Smooth muscle cell (in vitro differentiated cells): ENCODE measurements at regions not wholly inside any gene's neighbourhood (a gene's known extent, or its start where the extent isn't known, plus 50 kb on each side); places are given as distances from the start of the nearest gene placed in this dataset.

ENCODE experiments used
- DNase-seq: peaks from one replicate; lab custom pipeline; 2025; ENCODE audit not compliant: unreplicated experiment; lab: John Stamatoyannopoulos, UW
- H2AFZ ChIP-seq: fragments of 200-600 bp; sonication (generic); 2 replicates; pipeline ENCODE4 v1.6.0; 2016; ENCODE audit warnings: antibody characterized with exemption, low read depth, mild to moderate bottlenecking
- H3F3A ChIP-seq: fragments of 200-600 bp; sonication (generic); 2 replicates; pipeline ENCODE4 v1.6.0; 2017; ENCODE audit warnings: antibody characterized with exemption, low read depth
- H3K27ac ChIP-seq: fragments of 200-600 bp; sonication (generic); 2 replicates; pipeline ENCODE4 v1.5.1; 2016; ENCODE audit warnings: low read depth, mild to moderate bottlenecking
- H3K27me3 ChIP-seq: fragments of 200-600 bp; sonication (generic); 2 replicates; pipeline ENCODE4 v1.6.1; 2016; ENCODE audit warnings: low read depth, mild to moderate bottlenecking
- H3K36me3 ChIP-seq: fragments of 200-600 bp; sonication (generic); 2 replicates; pipeline ENCODE4 v1.5.1; 2016; ENCODE audit warnings: low read depth
- H3K4me1 ChIP-seq: fragments of 200-600 bp; sonication (generic); 2 replicates; pipeline ENCODE4 v1.5.1; 2016; ENCODE audit warnings: low read depth
- H3K4me2 ChIP-seq: fragments of 200-600 bp; sonication (generic); 2 replicates; pipeline ENCODE4 v1.6.0; 2016; ENCODE audit warnings: mild to moderate bottlenecking
- H3K4me3 ChIP-seq: fragments of 200-600 bp; sonication (generic); 2 replicates; pipeline ENCODE4 v1.5.1; 2016; ENCODE audit warnings: mild to moderate bottlenecking
- H3K79me2 ChIP-seq: fragments of 200-600 bp; sonication (generic); 2 replicates; pipeline ENCODE4 v1.6.0; 2016; ENCODE audit warnings: low read depth, mild to moderate bottlenecking
- H3K9ac ChIP-seq: fragments of 200-600 bp; sonication (generic); 2 replicates; pipeline ENCODE4 v1.6.0; 2016; ENCODE audit warnings: low read depth
- H3K9me3 ChIP-seq: fragments of 200-600 bp; sonication (generic); replicated peaks from 2 replicates; pipeline ENCODE4 v1.5.1; 2016; ENCODE audit warnings: low read depth
- H4K20me1 ChIP-seq: fragments of 200-600 bp; sonication (generic); 2 replicates; pipeline ENCODE4 v1.6.0; 2016; ENCODE audit warnings: low read depth
- WGBS: methylation state at CpG from one replicate; pipeline ENCODE4 v1.1.7; 2016; ENCODE audit warnings: low lambda C conversion rate; 5-methylcytosine and 5-hydroxymethylcytosine counted together
- TF ChIP-seq, protein P1 (sequence below): fragments of 200-600 bp; sonication (generic); IDR thresholded peaks from 2 replicates; pipeline ENCODE4 v1.5.1; 2017; ENCODE audit warnings: borderline replicate concordance, mild to moderate bottlenecking, antibody characterized with exemption; ENCODE audit not compliant: insufficient read depth, poor library complexity, severe bottlenecking

DNA sequence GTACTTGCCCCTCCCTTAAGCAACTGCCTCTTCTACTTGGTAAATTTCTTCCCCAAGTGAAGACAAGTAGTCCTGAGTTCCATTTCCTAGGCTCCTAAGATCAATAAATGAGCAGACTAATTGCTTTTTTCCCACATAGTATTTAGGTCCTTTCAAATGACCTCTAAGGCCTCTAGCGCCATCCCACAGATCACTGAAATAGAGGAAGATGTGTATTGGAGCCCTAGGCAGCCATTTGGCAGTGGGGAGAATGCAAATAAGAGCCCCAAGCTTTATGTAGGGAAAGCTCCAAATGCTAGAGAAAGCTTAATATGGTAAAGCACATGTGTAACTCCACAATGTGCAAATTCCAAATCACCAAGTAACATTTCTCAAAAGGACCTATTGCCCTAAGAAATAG, 316.5 kb upstream of the PHF14 start:
- Histone ChIP-seq H3K36me3 (no peaks in the 10 kb centered on the region), H3K9ac (no peak overlapping the region), H3K79me2 (no peaks in the 10 kb centered on the region), H3K4me3 (no peak overlapping the region), H3K9me3 (no peaks in the 10 kb centered on the region), H3K4me1 (no peaks in the 10 kb centered on the region), H2AFZ (no peak overlapping the region), H3K27ac (no peak overlapping the region), H3K27me3 (no peaks in the 10 kb centered on the region), H3F3A (no peaks in the 10 kb centered on the region), H3K4me2 (no peak overlapping the region), H4K20me1 (no peaks in the 10 kb centered on the region)
- no peak for DNase-seq
- TF ChIP-seq, protein P1, sequence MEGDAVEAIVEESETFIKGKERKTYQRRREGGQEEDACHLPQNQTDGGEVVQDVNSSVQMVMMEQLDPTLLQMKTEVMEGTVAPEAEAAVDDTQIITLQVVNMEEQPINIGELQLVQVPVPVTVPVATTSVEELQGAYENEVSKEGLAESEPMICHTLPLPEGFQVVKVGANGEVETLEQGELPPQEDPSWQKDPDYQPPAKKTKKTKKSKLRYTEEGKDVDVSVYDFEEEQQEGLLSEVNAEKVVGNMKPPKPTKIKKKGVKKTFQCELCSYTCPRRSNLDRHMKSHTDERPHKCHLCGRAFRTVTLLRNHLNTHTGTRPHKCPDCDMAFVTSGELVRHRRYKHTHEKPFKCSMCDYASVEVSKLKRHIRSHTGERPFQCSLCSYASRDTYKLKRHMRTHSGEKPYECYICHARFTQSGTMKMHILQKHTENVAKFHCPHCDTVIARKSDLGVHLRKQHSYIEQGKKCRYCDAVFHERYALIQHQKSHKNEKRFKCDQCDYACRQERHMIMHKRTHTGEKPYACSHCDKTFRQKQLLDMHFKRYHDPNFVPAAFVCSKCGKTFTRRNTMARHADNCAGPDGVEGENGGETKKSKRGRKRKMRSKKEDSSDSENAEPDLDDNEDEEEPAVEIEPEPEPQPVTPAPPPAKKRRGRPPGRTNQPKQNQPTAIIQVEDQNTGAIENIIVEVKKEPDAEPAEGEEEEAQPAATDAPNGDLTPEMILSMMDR, result no peak
- WGBS, result 52% methylated on average over 1 of the region's 1 CpG

DNA sequence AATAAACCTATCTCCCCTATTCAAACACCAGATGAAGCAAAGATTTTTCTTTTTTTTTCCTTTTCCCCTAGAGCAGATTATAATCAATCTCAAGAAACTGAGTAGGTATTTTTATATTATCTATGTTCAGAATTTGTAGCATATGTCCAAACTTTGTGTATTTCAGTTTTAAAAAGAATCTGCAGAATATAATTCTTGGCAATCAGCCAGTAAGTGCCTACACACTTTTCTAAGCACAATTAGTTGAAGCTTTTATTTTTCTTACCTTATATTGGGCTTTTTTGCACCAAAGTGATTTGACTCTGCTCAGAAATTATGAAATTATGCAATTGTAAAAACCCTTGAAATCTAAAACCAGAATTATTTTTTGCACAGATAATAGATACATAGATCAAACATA, 315.8 kb upstream of the PHF14 start:
- TF ChIP-seq, protein P1, result no peak
- Histone ChIP-seq H3K4me2 (no peak overlapping the region), H3K36me3 (no peaks in the 10 kb centered on the region), H3K9me3 (no peaks in the 10 kb centered on the region), H3F3A (no peaks in the 10 kb centered on the region), H4K20me1 (no peaks in the 10 kb centered on the region), H3K27ac (no peak overlapping the region), H2AFZ (no peak overlapping the region), H3K9ac (no peak overlapping the region), H3K79me2 (no peaks in the 10 kb centered on the region), H3K4me3 (no peak overlapping the region), H3K27me3 (no peaks in the 10 kb centered on the region), H3K4me1 (no peaks in the 10 kb centered on the region)
- no peak for DNase-seq

DNA sequence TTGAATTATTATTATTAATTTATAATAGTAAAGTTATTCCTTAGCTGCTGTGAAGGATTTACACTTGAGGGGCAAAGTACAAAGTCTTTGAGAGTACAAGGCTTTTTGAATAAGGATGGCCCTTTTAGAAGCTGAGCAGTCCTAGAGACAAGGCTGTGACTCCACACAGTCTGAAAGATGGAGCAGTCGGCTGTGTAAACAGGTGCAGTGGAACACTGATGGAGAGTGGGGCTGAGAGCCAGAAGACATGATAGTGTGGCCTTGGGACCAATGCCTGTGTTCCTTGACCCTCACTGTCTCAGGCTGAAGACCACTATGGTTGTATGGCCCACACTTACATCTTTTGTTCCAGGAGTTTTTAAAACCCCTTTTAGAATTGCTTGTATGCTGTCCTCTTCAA, 311.2 kb upstream of the PHF14 start:
- Histone ChIP-seq H3K4me2 (no peak overlapping the region), H3K79me2 (no peaks in the 10 kb centered on the region), H3K27ac (no peak overlapping the region), H3K27me3 (no peaks in the 10 kb centered on the region), H3F3A (no peaks in the 10 kb centered on the region), H3K9me3 (no peaks in the 10 kb centered on the region), H3K9ac (no peak overlapping the region), H3K4me1 (no peaks in the 10 kb centered on the region), H3K36me3 (no peaks in the 10 kb centered on the region), H4K20me1 (no peaks in the 10 kb centered on the region), H2AFZ (no peak overlapping the region), H3K4me3 (no peak overlapping the region)
- TF ChIP-seq, protein P1, result no peak
- no peak for DNase-seq
- WGBS, result 93% methylated on average over 1 of the region's 1 CpG

DNA sequence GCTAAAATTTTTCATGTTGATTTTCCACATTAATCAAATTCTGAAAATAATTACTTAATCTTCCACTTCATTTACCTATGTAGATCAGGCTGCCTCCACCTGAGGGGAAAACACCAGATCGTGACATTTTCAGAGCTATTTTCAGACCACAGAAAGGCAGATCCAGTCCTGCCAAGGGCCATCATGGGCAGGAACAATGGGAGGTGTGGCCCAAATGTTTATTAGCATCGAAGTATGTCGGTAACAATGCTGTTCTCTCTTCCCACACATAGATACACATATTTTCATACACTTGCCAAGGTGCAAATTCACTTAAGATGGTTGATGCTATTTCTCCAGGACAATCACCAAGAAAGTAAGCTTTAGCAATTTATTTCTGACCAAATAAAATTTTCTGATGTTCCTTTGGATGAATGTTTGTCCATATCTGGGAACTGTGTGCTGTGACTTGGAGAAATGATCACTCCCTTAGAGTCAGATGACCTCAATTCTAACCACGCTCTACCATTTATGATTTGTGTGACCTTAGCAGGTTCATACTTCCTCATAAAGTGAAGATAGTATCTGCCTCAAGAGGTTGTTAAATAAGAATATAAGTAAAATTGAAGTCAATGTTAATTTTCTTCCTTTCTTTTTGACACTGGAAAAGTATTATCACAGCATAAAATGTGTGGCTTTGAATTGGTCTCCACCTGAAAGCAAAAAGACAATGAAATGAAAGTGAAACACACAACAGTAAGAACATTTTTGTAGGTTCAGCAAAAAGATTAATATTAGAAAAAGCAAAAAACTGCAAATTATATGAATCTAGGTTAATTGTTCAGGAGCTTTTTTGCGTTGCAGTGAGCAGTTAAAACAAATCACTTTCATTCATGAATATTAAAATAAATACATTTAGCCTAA, 310.4 kb upstream of the PHF14 start:
- no peak for DNase-seq
- TF ChIP-seq, protein P1, result no peak
- Histone ChIP-seq H3K4me1 (no peaks in the 10 kb centered on the region), H3K79me2 (no peaks in the 10 kb centered on the region), H3K9ac (no peak overlapping the region), H4K20me1 (no peaks in the 10 kb centered on the region), H3K9me3 (no peaks in the 10 kb centered on the region), H3K4me2 (no peak overlapping the region), H3F3A (no peaks in the 10 kb centered on the region), H3K27ac (no peak overlapping the region), H2AFZ (no peak overlapping the region), H3K36me3 (no peaks in the 10 kb centered on the region), H3K4me3 (no peak overlapping the region), H3K27me3 (no peaks in the 10 kb centered on the region)
- WGBS, result 85% methylated on average over 5 of the region's 5 CpGs
